22Rv1 (cell line): ENCODE measurements at regions not wholly inside any gene's neighbourhood (a gene's known extent, or its start where the extent isn't known, plus 50 kb on each side); places are given as distances from the start of the nearest gene placed in this dataset.

ENCODE experiments used
- CTCF ChIP-seq: fragments of 450-650 bp; IDR thresholded peaks from 2 replicates; pipeline ENCODE4 v1.5.1; 2017; ENCODE audit warnings: mild to moderate bottlenecking
- ZFX ChIP-seq: fragments of 450-650 bp; IDR thresholded peaks from 2 replicates; pipeline ENCODE4 v1.6.1; 2017; ENCODE audit warnings: antibody characterized with exemption, borderline replicate concordance

DNA sequence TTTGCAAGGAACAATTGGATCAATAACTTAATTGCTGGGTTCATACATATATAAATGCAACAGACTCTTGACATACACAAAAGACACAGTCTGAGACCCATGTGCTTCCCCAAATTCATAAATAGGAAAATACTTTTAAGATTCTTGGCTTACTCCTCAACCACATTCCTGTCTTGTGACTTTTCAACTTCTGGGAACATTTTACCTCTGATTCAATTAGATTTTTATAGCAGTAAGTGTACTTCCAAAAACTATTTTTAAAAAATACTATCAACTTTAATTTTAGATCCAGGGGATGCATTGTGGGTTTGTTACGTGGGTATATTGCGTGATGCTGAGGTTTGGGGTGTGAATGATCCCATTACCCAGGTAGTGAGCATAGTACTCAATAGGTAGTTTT lies 406.7 kb downstream of the RPS6KC1 start:
- no peak for TF ChIP-seq ZFX
- TF ChIP-seq CTCF: no peak
